ENCODE measurements at regions not wholly inside any gene's neighbourhood (a gene's known extent, or its start where the extent isn't known, plus 50 kb on each side); places are given as distances from the start of the nearest gene placed in this dataset.
"Not testable (repeated sequence)": the region's sequence is repeated elsewhere in the genome, so short reads cannot be mapped to it uniquely, and the experiment has no call there.

- not testable (repeated sequence) for DNase-seq
Observed at GRCh38 chr17:20683651-20684229, 104.2 kb downstream of the CDRT15L2 start.

GRCh38 chr17:20684975-20685374, 105.5 kb downstream of the CDRT15L2 start:
- DNase-seq = not testable (repeated sequence)

- not testable (repeated sequence) for DNase-seq
Observed at GRCh38 chr17:20687584-20687983, 108.1 kb downstream of the CDRT15L2 start.

- DNase-seq = not testable (repeated sequence)
Observed at GRCh38 chr17:20689170-20689749, 109.7 kb downstream of the CDRT15L2 start.

- DNase-seq = not testable (repeated sequence)
Observed at GRCh38 chr17:20692706-20693105, 113.2 kb downstream of the CDRT15L2 start.

- DNase-seq = not testable (repeated sequence)
Observed at GRCh38 chr17:20695871-20696270, 116.3 kb downstream of the CDRT15L2 start.

- DNase-seq = not testable (repeated sequence)
Observed at GRCh38 chr17:20698463-20699206, 119.1 kb downstream of the CDRT15L2 start.

- DNase-seq = not testable (repeated sequence)
Observed at GRCh38 chr17:20700528-20700927, 121.0 kb downstream of the CDRT15L2 start.

- not testable (repeated sequence) for DNase-seq
Observed at GRCh38 chr17:20701366-20701765, 121.8 kb downstream of the CDRT15L2 start.

- no peak for DNase-seq
Observed at GRCh38 chr17:20702692-20703091, 123.2 kb downstream of the CDRT15L2 start.

GRCh38 chr17:20703781-20704180, 124.3 kb downstream of the CDRT15L2 start:
- DNase-seq = no peak

- not testable (repeated sequence) for DNase-seq
Observed at GRCh38 chr17:20705186-20705585, 125.7 kb downstream of the CDRT15L2 start.

- no peak for DNase-seq
Observed at GRCh38 chr17:20706751-20707373, 127.3 kb downstream of the CDRT15L2 start.

- not testable (repeated sequence) for DNase-seq
Observed at GRCh38 chr17:20708821-20709220, 129.3 kb downstream of the CDRT15L2 start.

GRCh38 chr17:20716481-20716880, 137.0 kb downstream of the CDRT15L2 start:
- DNase-seq = not testable (repeated sequence)

GRCh38 chr17:20721171-20721570, 141.6 kb downstream of the CDRT15L2 start:
- no peak for DNase-seq

GRCh38 chr17:20724391-20724790, 144.9 kb downstream of the CDRT15L2 start:
- DNase-seq = not testable (repeated sequence)

- not testable (repeated sequence) for DNase-seq
Observed at GRCh38 chr17:20727201-20727600, 147.7 kb downstream of the CDRT15L2 start.

- DNase-seq = no peak
Observed at GRCh38 chr17:20728181-20728580, 148.7 kb downstream of the CDRT15L2 start.

- not testable (repeated sequence) for DNase-seq
Observed at GRCh38 chr17:20731131-20731530, 151.6 kb downstream of the CDRT15L2 start.

GRCh38 chr17:20733923-20734322, 154.4 kb downstream of the CDRT15L2 start:
- DNase-seq = no peak

- DNase-seq = no peak
Observed at GRCh38 chr17:20735796-20736195, 156.3 kb downstream of the CDRT15L2 start.

- DNase-seq = not testable (repeated sequence)
Observed at GRCh38 chr17:20737636-20738035, 158.1 kb downstream of the CDRT15L2 start.
